Right ventricle myocardium superior (tissue), 1 donor: ENCODE measurements at regions not wholly inside any gene's neighbourhood (a gene's known extent, or its start where the extent isn't known, plus 50 kb on each side); places are given as distances from the start of the nearest gene placed in this dataset.
"Not testable (repeated sequence)": the region's sequence is repeated elsewhere in the genome, so short reads cannot be mapped to it uniquely, and the experiment has no call there.

Source experiments
- ATAC-seq: fragments of 200-7000 bp; cut with Tn5 transposase; one replicate; pipeline ENCODE4 v1.9.1; 2020; ENCODE audit warnings: mild to moderate bottlenecking; ENCODE audit not compliant: poor library complexity
- DNase-seq: peaks from one replicate; pipeline ENCODE4 v3.0.0-alpha.2; 2020
- intact Hi-C: fragments of 100-400 bp; cut with DNase I; formaldehyde crosslinking; loops from one replicate; pipeline ENCODE4 v1.11.2; 2022
- donor health status: DM: no; HTN: yes; CAD: no; lungs with severe emphysema.

DNA sequence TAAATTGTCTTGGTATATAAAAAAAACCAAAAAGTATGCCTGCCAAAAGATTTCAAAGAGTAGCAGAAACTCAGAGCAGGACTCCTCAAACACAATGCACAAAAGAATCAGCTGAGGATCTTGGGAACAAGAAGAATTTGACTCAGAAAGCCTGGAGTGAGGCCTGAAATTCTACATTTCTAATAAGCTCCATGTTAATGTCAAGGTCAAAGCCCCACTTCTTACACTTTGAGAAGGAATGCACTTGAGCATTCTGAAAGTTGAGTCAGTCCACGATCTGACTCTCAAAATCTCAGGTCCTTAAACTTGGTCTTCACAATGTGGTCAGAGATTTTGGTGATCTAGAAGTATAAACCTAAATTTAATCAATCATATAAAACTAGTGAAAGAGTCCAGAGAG lies 910.0 kb upstream of the GBE1 start:
- DNase-seq (no peak), ATAC-seq (no peak)
- intact Hi-C loops: no loop called here

DNA sequence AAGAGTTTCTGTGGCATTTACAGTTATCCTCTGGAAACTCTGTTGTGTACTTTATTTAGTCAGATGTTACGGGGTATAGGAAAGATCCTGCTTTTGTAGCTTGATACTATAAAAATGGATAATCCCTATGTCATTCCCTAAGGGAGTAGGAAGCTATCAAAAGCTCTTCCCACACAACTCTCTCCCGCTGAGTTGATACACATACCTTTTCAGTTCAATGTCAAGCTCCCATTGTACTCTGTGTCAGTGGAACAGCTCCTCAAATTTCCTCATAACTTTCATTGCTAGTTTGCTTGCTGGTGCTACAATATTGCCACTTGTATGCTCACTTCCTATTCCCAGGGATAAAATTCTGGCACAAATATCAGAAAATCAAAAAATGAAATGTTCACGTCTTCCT lies 893.3 kb upstream of the GBE1 start:
- DNase-seq: no peak
- no peak for ATAC-seq
- intact Hi-C loops: no loop called here

DNA sequence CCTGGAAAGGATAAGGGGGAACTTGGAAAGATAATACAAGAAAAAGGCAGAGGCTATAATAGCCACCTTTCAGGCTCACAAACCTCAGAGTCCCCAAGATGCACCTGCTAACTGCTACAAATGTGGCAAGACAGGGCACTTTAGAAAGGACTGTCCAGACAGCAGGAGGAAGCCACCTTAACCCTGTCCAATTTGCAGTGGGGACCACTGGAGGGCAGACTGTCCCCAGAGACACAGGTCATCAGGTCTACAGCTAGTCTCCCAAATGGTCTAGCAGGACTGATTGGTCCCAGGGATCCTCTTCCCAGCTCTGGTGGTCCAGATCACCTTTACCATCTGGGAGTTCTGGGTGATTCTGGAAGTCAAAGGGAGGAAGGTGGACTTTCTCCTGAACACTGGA lies 882.5 kb upstream of the GBE1 start:
- no peak for DNase-seq
- intact Hi-C loops: no loop called here

DNA sequence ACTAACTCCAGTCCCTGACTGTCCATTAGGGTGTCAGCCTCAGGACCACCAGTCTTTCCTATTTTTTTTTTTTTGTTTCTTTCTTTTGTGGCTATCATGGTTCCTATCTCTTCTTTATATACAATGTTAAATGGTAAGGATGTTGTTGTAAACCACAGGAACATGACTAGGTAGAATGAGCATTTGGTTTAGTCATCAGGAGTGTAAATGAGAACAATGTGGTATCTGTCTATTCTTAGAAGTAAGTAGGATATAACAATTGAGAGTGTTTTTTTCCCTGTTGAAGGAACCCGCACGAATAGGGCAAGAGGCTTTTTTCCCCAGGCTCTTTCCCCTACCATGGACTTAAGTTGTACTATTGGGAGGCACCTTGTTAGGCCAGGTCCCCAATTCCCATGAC lies 880.3 kb upstream of the GBE1 start:
- intact Hi-C loops: no loop called here
- no peak for ATAC-seq

More for the DNA sequence above, 882.5 kb upstream of the GBE1 start:
- no peak for ATAC-seq

DNA sequence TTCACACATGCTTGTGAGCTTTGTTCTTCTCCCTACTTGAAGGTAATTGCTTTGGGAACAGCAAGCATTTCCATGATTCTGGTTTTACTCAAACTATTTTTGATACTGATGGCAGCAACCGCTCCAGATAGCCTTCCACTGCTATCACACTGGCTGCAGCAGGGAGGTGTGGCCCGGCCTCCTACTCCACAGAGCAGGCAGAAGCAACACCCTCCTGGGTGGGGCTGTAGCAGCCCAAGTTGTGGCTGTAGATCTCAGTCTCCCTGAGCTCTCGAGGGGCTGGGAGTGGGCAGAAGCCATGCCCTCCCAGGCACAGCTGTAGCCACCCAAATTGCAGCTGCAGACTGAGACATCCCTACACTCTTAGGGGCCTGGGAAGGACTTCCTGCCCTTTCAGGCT lies 878.8 kb upstream of the GBE1 start:
- intact Hi-C loops: no loop called here
- DNase-seq (no peak), ATAC-seq (peak; percentile 71)

More for the DNA sequence above, 880.3 kb upstream of the GBE1 start:
- no peak for DNase-seq

DNA sequence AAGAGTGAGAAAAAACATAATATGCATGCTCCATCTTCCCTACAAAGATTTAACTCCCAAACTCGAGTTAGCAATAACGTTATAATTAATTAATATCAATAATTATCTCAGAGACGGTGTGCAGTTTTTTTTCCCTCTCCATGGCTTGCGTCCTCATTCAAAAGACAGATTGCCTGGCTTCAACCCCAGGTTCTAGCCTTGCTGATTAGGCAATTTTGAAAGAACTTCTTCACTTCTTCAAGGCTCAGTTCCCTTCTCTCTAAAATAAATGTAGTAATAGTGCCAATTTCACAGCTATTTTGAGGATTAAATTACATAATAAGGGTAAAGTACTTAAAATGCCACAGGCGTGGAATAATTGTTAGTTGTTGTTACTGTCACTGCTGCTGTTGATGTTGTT lies 876.1 kb upstream of the GBE1 start:
- ATAC-seq: no peak
- intact Hi-C loops: no loop called here
- no peak for DNase-seq

DNA sequence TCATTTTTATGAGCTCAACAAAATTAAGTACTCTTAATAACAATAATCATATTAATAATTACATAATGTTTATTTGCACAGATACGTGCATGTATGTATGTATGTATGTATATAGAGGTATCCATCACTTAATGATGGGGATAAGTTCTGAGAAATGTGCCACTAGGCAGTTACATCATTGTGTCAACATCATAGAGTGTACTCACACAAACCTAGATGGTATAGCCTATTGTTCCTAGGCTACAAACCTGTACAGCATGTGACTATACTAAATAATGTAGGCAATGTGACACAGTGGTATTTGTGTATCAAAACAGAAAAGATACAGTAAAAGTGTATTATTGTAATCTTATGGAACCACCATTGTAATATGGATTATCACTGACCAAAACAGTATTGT lies 874.7 kb upstream of the GBE1 start:
- DNase-seq (no peak), ATAC-seq (no peak)
- intact Hi-C loops: no loop called here

DNA sequence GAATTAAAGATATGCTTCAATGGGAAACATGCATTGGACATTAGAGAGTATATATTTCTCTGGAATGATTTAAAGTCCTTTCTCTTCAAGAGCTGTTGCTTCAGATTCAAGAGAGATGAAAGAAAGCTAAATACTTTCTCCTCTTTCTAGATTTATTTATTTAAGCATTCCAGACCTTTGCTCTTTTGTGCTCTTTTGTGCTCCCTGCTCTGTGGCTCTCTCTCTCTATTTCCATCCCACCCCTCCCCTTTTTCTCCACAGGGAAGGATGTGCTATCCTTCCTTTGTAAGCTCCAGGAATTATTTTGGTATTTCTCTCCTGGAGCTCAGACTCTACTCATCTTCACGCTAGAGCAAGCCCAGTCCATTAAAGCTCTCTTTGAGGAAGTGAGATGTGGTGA lies 871.9 kb upstream of the GBE1 start:
- ATAC-seq (no peak), DNase-seq (no peak)
- intact Hi-C loops: no loop called here

DNA sequence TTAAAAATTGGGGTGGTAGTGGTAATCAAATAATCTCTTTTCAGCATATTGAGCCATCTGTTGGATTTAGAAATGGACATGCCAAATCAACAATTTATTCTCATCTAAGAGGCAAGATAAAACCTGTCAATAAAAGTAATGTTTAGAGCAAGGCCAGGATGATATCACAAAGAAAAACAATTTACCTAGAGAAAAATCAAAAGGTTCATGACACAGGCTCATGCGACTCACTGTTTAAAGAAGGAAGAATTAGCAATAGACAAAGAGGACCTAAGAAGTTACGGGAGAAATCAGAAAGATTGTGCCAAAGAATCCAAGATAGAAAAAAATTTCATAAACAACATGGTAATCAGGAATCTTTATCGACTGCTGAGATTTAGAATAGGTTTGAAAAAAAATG lies 868.5 kb upstream of the GBE1 start:
- no peak for DNase-seq
- intact Hi-C loops: no loop called here
- ATAC-seq: no peak

DNA sequence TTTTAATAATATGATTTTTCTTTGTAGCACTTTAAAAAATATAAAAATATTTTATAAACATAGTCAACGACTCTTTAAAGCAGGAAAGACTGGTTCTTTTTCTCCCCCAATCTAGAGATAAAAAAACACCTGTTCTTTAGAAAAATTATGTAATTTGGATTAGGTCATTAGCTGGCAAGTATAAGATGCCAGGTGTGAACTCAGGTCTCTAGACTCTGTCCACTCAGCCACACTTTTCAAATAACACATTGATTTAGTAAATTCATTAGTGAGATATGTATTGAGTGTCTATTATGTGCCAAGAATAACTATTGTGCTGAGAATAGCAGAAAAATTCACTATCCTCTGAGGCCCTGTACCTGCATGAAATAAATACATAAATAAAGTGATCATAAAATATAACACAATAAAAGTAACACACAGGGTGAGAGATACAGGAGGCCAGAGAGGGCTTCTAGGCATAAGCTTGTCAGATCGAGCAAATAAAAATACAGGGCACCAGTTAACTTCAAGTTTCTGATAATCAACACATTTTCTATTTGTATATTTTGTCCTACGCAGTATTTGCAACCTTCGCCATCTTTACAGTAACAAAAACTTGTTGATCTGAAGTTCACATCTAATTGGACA lies 867.1 kb upstream of the GBE1 start:
- intact Hi-C loops: no loop called here
- DNase-seq (no peak), ATAC-seq (no peak)

DNA sequence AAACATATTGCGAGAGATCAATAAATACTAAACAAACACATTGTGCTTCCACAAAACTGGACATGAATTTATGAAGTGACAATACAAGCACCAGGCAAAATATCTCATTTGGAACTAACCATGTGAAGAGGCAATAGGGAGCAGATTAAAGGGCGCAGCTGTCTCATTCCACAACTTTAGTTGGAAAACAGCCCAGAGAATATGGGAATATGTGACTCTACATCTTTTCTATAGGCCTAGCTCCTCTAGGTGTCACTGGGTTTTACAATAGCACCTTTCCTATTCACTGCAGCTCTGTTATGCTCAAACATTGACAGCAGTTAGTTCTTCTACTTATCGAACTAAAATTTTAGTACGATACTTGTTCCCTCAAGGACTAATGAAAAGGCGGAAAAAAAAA lies 866.3 kb upstream of the GBE1 start:
- no peak for ATAC-seq
- intact Hi-C loops: no loop called here

DNA sequence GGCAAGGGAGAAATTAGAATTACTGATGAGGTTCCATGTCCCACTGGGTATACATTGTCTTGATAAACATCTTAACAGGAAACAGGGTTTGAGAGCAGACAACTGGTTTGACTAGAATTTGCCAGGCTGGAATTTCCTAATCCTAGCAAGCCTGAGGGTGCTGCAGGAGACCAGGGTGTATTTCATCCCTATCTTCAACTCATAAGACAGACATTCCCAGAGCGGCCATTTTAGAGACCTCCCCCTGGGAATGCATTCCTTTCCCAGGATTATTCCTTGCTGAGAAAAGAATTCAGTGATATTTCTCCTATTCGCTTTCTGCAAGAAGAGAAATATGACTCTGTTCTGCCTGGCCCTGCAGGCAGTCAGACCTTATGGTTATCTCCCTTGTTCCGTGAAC lies 859.3 kb upstream of the GBE1 start:
- ATAC-seq, DNase-seq, intact Hi-C loops: not testable (repeated sequence)

More for the DNA sequence above, 866.3 kb upstream of the GBE1 start:
- DNase-seq: no peak

DNA sequence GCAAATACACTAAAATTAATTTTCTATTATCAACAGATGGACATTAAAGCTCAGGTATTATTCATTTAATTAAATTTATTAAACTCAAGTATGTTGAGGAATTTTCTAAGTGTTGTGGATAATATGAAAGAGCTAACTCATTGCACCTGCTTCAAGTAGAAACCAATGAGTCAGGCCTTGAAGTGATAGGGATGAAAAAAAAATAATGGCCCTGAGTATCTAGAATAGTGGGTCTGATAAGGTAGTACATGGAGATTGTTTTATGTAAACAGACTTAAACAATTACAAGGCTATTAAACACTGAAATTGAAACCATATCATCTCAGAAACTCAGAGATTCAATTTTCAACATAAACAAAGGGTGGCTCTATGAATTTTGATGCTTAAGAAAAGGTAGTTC lies 857.1 kb upstream of the GBE1 start:
- DNase-seq (no peak), ATAC-seq (no peak)
- intact Hi-C loops: no loop called here

DNA sequence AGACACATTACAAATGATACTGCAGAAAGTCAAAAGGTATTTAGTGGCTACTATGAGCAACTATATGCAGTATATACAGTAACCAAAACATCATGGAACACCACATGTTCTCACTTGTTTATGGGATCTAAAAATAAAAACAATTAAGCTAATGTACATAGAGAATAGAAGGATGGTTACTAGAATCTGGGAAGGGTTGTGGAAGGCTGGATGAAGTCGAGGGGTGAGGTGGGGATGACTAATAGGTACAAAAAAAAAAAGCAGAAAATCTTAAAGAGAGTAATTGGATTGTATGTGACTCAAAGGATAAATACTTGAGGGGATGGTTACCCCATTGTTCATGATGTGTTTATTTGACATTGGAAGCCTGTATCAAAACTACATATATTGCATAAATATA lies 848.8 kb upstream of the GBE1 start:
- no peak for DNase-seq
- intact Hi-C loops: no loop called here
- ATAC-seq: no peak

DNA sequence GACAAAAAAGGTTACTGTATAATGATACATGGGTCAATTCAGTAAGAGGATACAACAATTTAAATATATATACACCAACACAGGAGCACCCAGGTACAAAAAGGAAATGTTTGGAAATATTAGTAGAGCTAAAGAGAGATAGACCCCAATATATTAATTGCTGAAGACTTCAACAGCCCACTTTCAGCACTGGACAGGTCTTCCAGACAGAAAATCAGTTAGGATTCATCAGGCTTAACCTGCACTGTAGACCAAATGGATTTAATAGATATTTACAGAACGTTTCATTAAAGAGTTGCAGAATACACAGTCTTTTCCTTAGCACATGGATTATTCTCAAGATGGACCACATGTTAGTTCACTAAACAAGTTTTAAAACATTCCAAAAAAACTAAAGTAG lies 845.9 kb upstream of the GBE1 start:
- intact Hi-C loops: no loop called here
- ATAC-seq: no peak

DNA sequence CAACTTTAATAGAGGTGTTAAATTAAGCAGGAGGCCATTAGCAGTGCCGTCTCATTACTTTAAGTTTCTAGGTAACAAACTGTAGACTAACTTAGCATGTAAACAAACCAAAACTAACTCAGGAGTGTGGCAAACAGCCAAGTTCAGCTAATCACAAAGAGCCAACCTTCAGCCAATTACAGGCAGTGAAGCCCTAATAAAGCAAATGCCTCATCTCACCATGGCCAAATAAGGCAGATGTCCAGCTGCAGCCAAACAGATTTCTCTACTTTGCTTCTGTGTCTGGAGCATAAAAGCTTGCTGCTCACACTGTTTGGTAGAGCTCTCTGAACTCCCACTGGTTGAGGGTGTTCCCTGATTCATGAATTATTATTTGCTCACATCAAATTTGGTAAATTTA lies 835.4 kb upstream of the GBE1 start:
- ATAC-seq (no peak), DNase-seq (no peak)
- intact Hi-C loops: no loop called here

More for the DNA sequence above, 845.9 kb upstream of the GBE1 start:
- DNase-seq: no peak

DNA sequence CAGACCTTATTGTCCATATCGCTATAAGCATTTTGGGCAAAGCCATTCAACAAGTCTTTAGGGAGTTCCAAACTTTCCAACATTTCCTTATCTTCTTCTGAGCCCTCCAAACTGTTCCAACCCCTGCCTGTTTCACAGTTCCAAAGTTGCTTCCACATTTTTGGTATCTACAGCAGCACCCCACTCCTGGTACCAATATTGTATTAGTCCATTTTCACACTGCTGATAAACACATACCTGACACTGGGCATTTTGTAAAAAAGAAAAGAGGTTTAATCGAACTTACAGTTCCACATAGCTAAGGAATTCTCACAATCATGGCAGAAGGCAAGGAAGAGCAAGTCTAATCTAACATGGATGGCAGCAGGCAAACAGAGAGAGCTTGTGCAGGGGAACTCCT lies 834.1 kb upstream of the GBE1 start:
- intact Hi-C loops: no loop called here
- ATAC-seq (no peak), DNase-seq (no peak)

DNA sequence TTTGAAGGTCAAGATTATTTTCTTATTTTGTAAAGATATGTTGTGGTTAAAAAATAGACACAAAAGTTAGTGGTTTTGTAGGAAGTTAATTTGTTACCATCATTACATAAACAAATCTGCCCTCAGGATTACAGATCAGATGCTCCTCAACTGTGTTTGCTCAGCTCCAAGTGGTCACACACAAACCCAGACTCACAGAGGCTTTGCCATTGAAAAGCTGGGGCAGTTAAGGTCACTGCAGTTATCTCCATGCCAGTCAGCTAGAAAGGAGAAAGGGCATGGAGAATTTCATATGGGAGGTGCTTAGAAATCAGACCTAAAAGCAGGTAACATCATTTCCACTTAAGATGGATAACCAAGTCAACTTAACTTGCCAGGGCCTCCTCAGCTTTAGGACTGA lies 825.7 kb upstream of the GBE1 start:
- ATAC-seq (no peak), DNase-seq (no peak)
- intact Hi-C loops: no loop called here

DNA sequence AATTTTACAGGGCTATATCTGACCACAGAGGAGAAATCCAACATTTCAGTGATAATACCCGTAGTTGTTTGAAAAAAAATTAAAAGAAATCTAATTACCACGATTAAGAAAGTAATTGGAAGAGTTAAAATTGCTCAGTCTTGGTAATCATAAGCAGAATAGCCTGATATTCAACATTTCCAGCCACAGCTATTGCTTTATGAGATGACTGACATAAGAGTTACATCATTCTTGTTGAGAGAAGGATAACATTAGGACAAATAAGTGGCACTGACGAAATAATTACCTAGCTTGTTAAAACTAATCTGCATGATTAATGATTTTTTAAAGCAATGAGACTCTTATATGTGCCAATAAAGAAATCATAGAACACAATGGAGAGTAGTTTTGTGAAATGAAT lies 825.0 kb upstream of the GBE1 start:
- DNase-seq (no peak), ATAC-seq (no peak)
- intact Hi-C loops: no loop called here

DNA sequence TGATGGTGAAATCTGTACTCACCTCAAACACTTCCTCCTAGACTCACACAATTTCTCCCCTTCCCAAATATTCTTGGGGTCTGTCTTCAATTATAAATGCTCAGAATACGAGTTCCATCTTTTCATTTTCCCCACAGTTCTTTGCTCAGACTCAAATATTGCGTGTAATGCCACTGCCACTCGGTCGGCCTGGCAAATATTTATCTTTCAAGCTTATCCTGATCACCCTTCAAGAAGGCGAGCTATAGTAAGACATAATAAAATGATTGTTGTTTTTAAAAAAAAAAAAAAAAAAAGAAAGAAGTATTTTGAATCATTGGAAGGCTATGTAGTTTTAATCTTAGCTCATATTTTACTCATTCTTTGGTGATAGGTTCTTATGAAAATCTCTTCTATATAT lies 824.6 kb upstream of the GBE1 start:
- DNase-seq, ATAC-seq, intact Hi-C loops: not testable (repeated sequence)

DNA sequence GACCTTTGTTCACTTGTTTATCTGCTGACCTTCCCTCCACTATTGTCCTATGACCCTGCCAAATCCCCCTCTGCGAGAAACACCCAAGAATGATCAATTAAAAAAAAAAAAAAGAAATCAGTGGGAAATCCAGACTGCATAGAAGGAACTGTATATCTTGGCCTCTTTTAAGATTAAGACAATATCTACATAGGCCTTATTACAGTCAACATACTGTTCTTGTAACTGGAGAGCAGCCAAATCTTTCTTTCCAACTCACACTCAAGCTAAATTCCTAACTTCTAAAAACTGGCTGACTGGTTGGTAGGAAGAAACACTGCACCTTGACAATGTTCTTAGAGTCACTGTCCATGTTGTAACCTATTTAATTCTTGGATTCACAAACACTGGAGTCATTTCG lies 824.1 kb upstream of the GBE1 start:
- ATAC-seq, intact Hi-C loops, DNase-seq: not testable (repeated sequence)
